ENCODE measurements at regions not wholly inside any gene's neighbourhood (a gene's known extent, or its start where the extent isn't known, plus 50 kb on each side); places are given as distances from the start of the nearest gene placed in this dataset.

DNA sequence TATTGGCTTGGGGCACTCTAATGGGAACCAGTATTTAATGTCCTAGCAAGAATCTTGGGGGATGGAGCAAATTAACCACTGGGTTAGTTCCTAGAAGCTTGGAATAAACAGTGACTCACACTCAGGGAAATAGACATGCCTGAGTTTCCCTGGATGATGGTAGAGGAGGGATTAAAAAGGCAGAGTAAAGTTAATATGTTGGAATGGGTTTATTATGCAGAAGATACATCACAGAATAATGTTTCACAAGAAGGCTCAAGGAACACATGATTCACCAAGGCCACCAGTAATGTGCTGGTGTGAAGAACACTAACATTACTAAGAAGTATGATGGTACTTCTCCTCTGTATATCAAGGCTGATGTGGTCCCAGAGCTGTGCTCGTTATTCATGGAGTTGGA, 752.9 kb upstream of the SEMA6A start:
- no peak for TF ChIP-seq CTCF (IDR thresholded peaks at IDR 0.05)
- no peak for TF ChIP-seq POLR2A (IDR thresholded peaks at IDR 0.05)
- no peak for TF ChIP-seq POLR2AphosphoS5 (IDR thresholded peaks at IDR 0.05; ENCODE audit: insufficient read depth in 1 of 2, low read depth in 1 of 2)

Data from vagina (tissue), 2 donors.